H1 (cell line): ENCODE measurements at regions not wholly inside any gene's neighbourhood (a gene's known extent, or its start where the extent isn't known, plus 50 kb on each side); places are given as distances from the start of the nearest gene placed in this dataset.

Source experiments
- CTCF ChIA-PET: fragments of 300-600 bp; sonication (Branson Sonifier 250); formaldehyde crosslinking; loops from one replicate; lab custom pipeline; 2021; ENCODE audit not compliant: partially characterized antibody; lab: Charles Lee
- POLR2A ChIA-PET: fragments of 300-600 bp; sonication (Branson Sonifier 250); formaldehyde crosslinking; loops from one replicate; lab custom pipeline; 2021; ENCODE audit warnings: inconsistent platforms; ENCODE audit not compliant: partially characterized antibody; lab: Charles Lee
- DNase-seq, 2 experiments: peaks; one replicate each; pipeline versions ENCODE4 v3.0.0 to v3.0.0-alpha.2; 2010 to 2022; ENCODE audit warnings: low spot score in 2 of 2, low read depth in 1 of 2, mixed read lengths in 1 of 2
- FAIRE-seq: peaks from 2 replicates; lab custom pipeline; 2011; peaks lifted over from hg19 to GRCh38; lab: Jason Lieb, UNC
- H2AFZ ChIP-seq: 2 replicates; pipeline ENCODE4 v1.8.1; 2012; ENCODE audit warnings: low read length, inconsistent platforms
- H2AK5ac ChIP-seq: 2 replicates; pipeline ENCODE4 v1.6.1; 2013; ENCODE audit warnings: low read depth, low read length
- H2BK120ac ChIP-seq: replicated peaks from 2 replicates; pipeline ENCODE3; 2013; ENCODE audit warnings: low read depth, low read length, inconsistent platforms
- H2BK12ac ChIP-seq: 2 replicates; pipeline ENCODE4 v1.6.1; 2013; ENCODE audit warnings: low read depth, low read length
- H2BK15ac ChIP-seq: 2 replicates; pipeline ENCODE4 v1.6.1; 2013; ENCODE audit warnings: low read length
- H2BK20ac ChIP-seq: 2 replicates; pipeline ENCODE4 v1.6.1; 2013; ENCODE audit warnings: low read length
- H2BK5ac ChIP-seq: 2 replicates; pipeline ENCODE4 v1.6.1; 2013; ENCODE audit warnings: low read depth, low read length
- H3K14ac ChIP-seq: 2 replicates; pipeline ENCODE4 v1.6.1; 2013; ENCODE audit warnings: inconsistent platforms; ENCODE audit not compliant: insufficient read length
- H3K18ac ChIP-seq: 2 replicates; pipeline ENCODE4 v1.6.1; 2013; ENCODE audit warnings: low read length; ENCODE audit errors: extremely low read depth
- H3K23ac ChIP-seq: 2 replicates; pipeline ENCODE4 v1.6.1; 2013; ENCODE audit warnings: inconsistent platforms; ENCODE audit not compliant: insufficient read length
- H3K23me2 ChIP-seq: 2 replicates; pipeline ENCODE4 v1.6.1; 2013; ENCODE audit warnings: low read depth, low read length
- H3K27ac ChIP-seq: 2 replicates; pipeline ENCODE4 v1.6.1; 2011; ENCODE audit warnings: low read depth, low read length, inconsistent platforms
- H3K27me3 ChIP-seq, 4 experiments: replicated peaks in 1 of 4; 1 replicate in 1 of 4; 2 replicates in 3 of 4; pipeline versions ENCODE4 v1.6.1 to v1.8.1; 2011 to 2013; ENCODE audit warnings: low read length in 3 of 4, mild to moderate bottlenecking in 3 of 4, inconsistent platforms in 2 of 4, mixed read lengths in 2 of 4, moderate library complexity in 1 of 4; ENCODE audit not compliant: control insufficient read depth in 3 of 4, insufficient read depth in 3 of 4; ENCODE audit errors: extremely low read depth in 1 of 4
- H3K36me3 ChIP-seq, 4 experiments: 2 replicates each; pipeline versions ENCODE4 v1.6.1 to v1.8.1; 2011 to 2013; ENCODE audit warnings: mild to moderate bottlenecking in 4 of 4, low read length in 3 of 4, moderate library complexity in 2 of 4, control low read depth in 1 of 4, inconsistent platforms in 1 of 4; ENCODE audit not compliant: insufficient read depth in 4 of 4, control insufficient read depth in 2 of 4
- H3K4ac ChIP-seq: replicated peaks from 2 replicates; pipeline ENCODE3; 2013; ENCODE audit warnings: low read length, low read depth, mixed read lengths, inconsistent platforms; ENCODE audit not compliant: insufficient read length
- H3K4me1 ChIP-seq, 4 experiments: replicated peaks in 1 of 4; 1 replicate in 1 of 4; 2 replicates in 3 of 4; pipeline versions ENCODE4 v1.6.1 to v1.8.1; 2011 to 2013; ENCODE audit warnings: low read length in 3 of 4, inconsistent platforms in 2 of 4, mixed read lengths in 1 of 4; ENCODE audit not compliant: insufficient read depth in 4 of 4, control insufficient read depth in 3 of 4
- H3K4me2 ChIP-seq, 2 experiments: 2 replicates each; pipeline versions ENCODE4 v1.6.1 to v1.8.1; 2011 to 2013; ENCODE audit warnings: low read depth in 2 of 2, low read length in 2 of 2, control low read depth in 1 of 2, inconsistent platforms in 1 of 2, mild to moderate bottlenecking in 1 of 2; ENCODE audit not compliant: insufficient read depth in 1 of 2
- H3K4me3 ChIP-seq, 4 experiments: fragments of 200-600, 300-600 bp in 1 of 4; sonication (generic), shearing (Covaris generic), sonication (Bioruptor Twin) in 1 of 4; 2 replicates each; pipeline versions ENCODE4 v1.5.1 to v1.8.1; 2011 to 2016; ENCODE audit warnings: low read length in 4 of 4, low read depth in 3 of 4, control low read depth in 2 of 4, inconsistent platforms in 2 of 4, mild to moderate bottlenecking in 2 of 4, mixed read lengths in 1 of 4, moderate library complexity in 1 of 4; ENCODE audit not compliant: insufficient read depth in 2 of 4; ENCODE audit errors: extremely low read depth in 1 of 4
- H3K56ac ChIP-seq: replicated peaks from 2 replicates; pipeline ENCODE3; 2013; ENCODE audit warnings: low read depth, mild to moderate bottlenecking, mixed read lengths, low read length, inconsistent platforms; ENCODE audit not compliant: insufficient read length
- H3K79me1 ChIP-seq: 2 replicates; pipeline ENCODE4 v1.6.1; 2013; ENCODE audit warnings: low read depth, low read length, control low read depth
- H3K79me2 ChIP-seq, 2 experiments: 2 replicates each; pipeline versions ENCODE4 v1.6.1 to v1.8.1; 2012 to 2013; ENCODE audit warnings: low read length in 2 of 2, mild to moderate bottlenecking in 2 of 2, inconsistent platforms in 1 of 2; ENCODE audit not compliant: insufficient read depth in 2 of 2, control insufficient read depth in 1 of 2
- H3K9ac ChIP-seq, 4 experiments: replicated peaks in 1 of 4; 1 replicate in 1 of 4; 2 replicates in 3 of 4; pipeline versions ENCODE4 v1.6.1 to v1.8.1; 2011 to 2013; ENCODE audit warnings: low read depth in 3 of 4, low read length in 3 of 4, control low read depth in 2 of 4, mild to moderate bottlenecking in 2 of 4, moderate library complexity in 2 of 4, inconsistent platforms in 1 of 4; ENCODE audit errors: extremely low read depth in 1 of 4
- H3K9me3 ChIP-seq, 2 experiments: 2 replicates each; pipeline versions ENCODE4 v1.6.1 to v1.8.1; 2012 to 2013; ENCODE audit warnings: mild to moderate bottlenecking in 2 of 2, moderate library complexity in 2 of 2, control low read depth in 1 of 2, inconsistent platforms in 1 of 2, low read depth in 1 of 2, low read length in 1 of 2, mixed read lengths in 1 of 2; ENCODE audit not compliant: insufficient read depth in 2 of 2
- H4K20me1 ChIP-seq, 2 experiments: replicated peaks in 1 of 2; 2 replicates each; pipeline versions ENCODE3 to v1.8.1; 2011 to 2013; ENCODE audit warnings: inconsistent platforms in 2 of 2, low read length in 2 of 2, mild to moderate bottlenecking in 1 of 2; ENCODE audit not compliant: insufficient read depth in 2 of 2, control insufficient read depth in 1 of 2
- H4K5ac ChIP-seq: 2 replicates; pipeline ENCODE4 v1.6.1; 2013; ENCODE audit warnings: low read length, low read depth, mixed read lengths, inconsistent platforms; ENCODE audit not compliant: insufficient read length
- H4K8ac ChIP-seq: 2 replicates; pipeline ENCODE4 v1.8.0; 2013; ENCODE audit warnings: mild to moderate bottlenecking, moderate library complexity, low read length, inconsistent platforms; ENCODE audit not compliant: insufficient read depth; ENCODE audit errors: extremely low read depth
- H4K91ac ChIP-seq: replicated peaks from 2 replicates; pipeline ENCODE3; 2013; ENCODE audit warnings: low read length, mixed read lengths, inconsistent platforms; ENCODE audit not compliant: insufficient read length
- ASH2L ChIP-seq: fragments of 200-600, 300-600 bp; sonication (generic); IDR thresholded peaks from one replicate; pipeline ENCODE4 v1.7.1; 2017; ENCODE audit warnings: low read length
- CHD1 ChIP-seq: IDR thresholded peaks from 2 replicates; pipeline ENCODE4 v1.6.1; 2012; ENCODE audit warnings: low read depth, low read length, improper control_type of control experiment
- CHD2 ChIP-seq: IDR thresholded peaks from 2 replicates; pipeline ENCODE4 v1.6.1; 2012; ENCODE audit warnings: low read length, improper control_type of control experiment
- EGR1 ChIP-seq: IDR thresholded peaks from 2 replicates; pipeline ENCODE4 v1.6.1; 2011; ENCODE audit warnings: low read depth, low read length, borderline replicate concordance
- JUND ChIP-seq: IDR thresholded peaks from 2 replicates; pipeline ENCODE4 v1.6.1; 2011; ENCODE audit warnings: mild to moderate bottlenecking, improper control_type of control experiment, low read length
- KDM4A ChIP-seq: IDR thresholded peaks from one replicate; pipeline ENCODE4 v1.7.1; 2012; ENCODE audit warnings: low read depth, mild to moderate bottlenecking, moderate library complexity, low read length, inconsistent platforms; ENCODE audit not compliant: severe bottlenecking
- KDM5A ChIP-seq: fragments of 200-600 bp; IDR thresholded peaks from 2 replicates; pipeline ENCODE4 v1.7.1; 2012; ENCODE audit warnings: mild to moderate bottlenecking, low read length, inconsistent platforms, mixed read lengths
- MAFK ChIP-seq: IDR thresholded peaks from 2 replicates; pipeline ENCODE4 v1.6.1; 2012; ENCODE audit warnings: low read depth, mild to moderate bottlenecking, improper control_type of control experiment, low read length
- NRF1 ChIP-seq: IDR thresholded peaks from 2 replicates; pipeline ENCODE4 v1.6.1; 2011; ENCODE audit warnings: mild to moderate bottlenecking, low read depth, low read length, improper control_type of control experiment
- POLR2A ChIP-seq, 2 experiments: IDR thresholded peaks; 1 replicate in 1 of 2; 2 replicates in 1 of 2; pipeline ENCODE4 v1.6.1; 2011; ENCODE audit warnings: low read depth in 2 of 2, low read length in 2 of 2, mild to moderate bottlenecking in 2 of 2; ENCODE audit errors: control extremely low read depth in 1 of 2
- SP1 ChIP-seq: IDR thresholded peaks from 2 replicates; pipeline ENCODE4 v1.6.1; 2011; ENCODE audit warnings: low read depth, low read length
- TAF1 ChIP-seq: IDR thresholded peaks from 2 replicates; pipeline ENCODE4 v1.6.1; 2011; ENCODE audit warnings: mild to moderate bottlenecking, low read depth, low read length
- WGBS, 2 experiments: shearing (Covaris generic) in 1 of 2; methylation state at CpG; one replicate each; pipeline versions ENCODE4 v1.1.6 to v1.1.7; 2013 to 2015; ENCODE audit warnings: low lambda C conversion rate in 2 of 2, mixed read lengths in 2 of 2, inconsistent platforms in 1 of 2, low coverage in 1 of 2, missing lambda C conversion rate in 1 of 2; ENCODE audit not compliant: insufficient replicate concordance in 2 of 2, insufficient coverage in 1 of 2, insufficient read length in 1 of 2; ENCODE audit errors: extremely low coverage in 1 of 2, missing lambda C conversion rate in 1 of 2; 5-methylcytosine and 5-hydroxymethylcytosine counted together
- TF ChIP-seq, protein P1 (sequence below), 3 experiments: IDR thresholded peaks; 1 replicate in 2 of 3; 2 replicates in 1 of 3; pipeline versions ENCODE4 v1.5.1 to v1.6.1; 2011; ENCODE audit warnings: low read length in 3 of 3, mild to moderate bottlenecking in 3 of 3, inconsistent platforms in 2 of 3, low read depth in 1 of 3, moderate library complexity in 1 of 3; ENCODE audit not compliant: insufficient read depth in 1 of 3; ENCODE audit errors: control extremely low read depth in 1 of 3
- TF ChIP-seq, protein P2 (sequence below): IDR thresholded peaks from 2 replicates; pipeline ENCODE4 v1.6.1; 2012; ENCODE audit warnings: inconsistent platforms

DNA sequence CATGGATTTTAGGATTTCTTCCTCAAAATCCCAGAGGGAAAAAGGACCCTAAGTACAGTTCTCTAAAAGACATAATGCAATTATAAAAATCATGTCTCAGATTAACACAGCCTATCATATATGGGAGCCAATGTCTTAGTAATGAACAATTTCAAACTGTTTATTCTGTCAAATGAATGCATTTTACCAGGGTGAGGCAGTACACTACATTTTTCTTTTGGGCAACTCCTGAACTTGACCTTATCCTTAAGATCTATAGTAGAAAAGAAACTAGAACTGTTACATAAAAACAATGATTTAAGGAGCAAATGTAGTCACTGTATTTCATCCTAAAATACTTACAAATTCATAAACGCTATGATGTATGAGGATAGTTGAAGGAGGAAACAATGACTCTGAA lies 226.3 kb upstream of the B3GALT2 start:
- H3K14ac ChIP-seq, result no peak overlapping the region
- no peak for FAIRE-seq
- 95% methylated on average over 1 of the region's 1 CpG; no CpG with 5 or more reads in 1 of the 2 experiments for WGBS, 2 experiments
- H3K18ac ChIP-seq, result no peak overlapping the region
- H3K4me2 ChIP-seq, result no peak overlapping the region
- H2AK5ac ChIP-seq, result no peak overlapping the region
- no peak overlapping the region for H3K56ac ChIP-seq
- no peak overlapping the region for H4K8ac ChIP-seq
- no peak overlapping the region for H4K91ac ChIP-seq
- no peaks in the 10 kb centered on the region for H3K79me2 ChIP-seq
- H2BK15ac ChIP-seq, result no peak overlapping the region
- no peaks in the 10 kb centered on the region for H3K79me1 ChIP-seq
- no peak overlapping the region for H2BK12ac ChIP-seq
- peaks cover 0 to 3% (median 0%) of the 10 kb centered on the region in 4 experiments; a peak in 2 of 7 replicates for H3K4me1 ChIP-seq
- H2BK120ac ChIP-seq, result no peak overlapping the region
- H3K23me2 ChIP-seq, result no peaks in the 10 kb centered on the region
- H4K20me1 ChIP-seq, result no peaks in the 10 kb centered on the region
- no peak for DNase-seq
- ChIA-PET POLR2A (no interaction called here), CTCF (no interaction called here)
- H3K4me3 ChIP-seq, result no peak overlapping the region
- H3K36me3 ChIP-seq, result no peaks in the 10 kb centered on the region
- no peak overlapping the region for H3K23ac ChIP-seq
- no peak overlapping the region for H2BK20ac ChIP-seq
- no peak overlapping the region for H4K5ac ChIP-seq
- H3K9ac ChIP-seq, result no peak overlapping the region
- no peaks in the 10 kb centered on the region for H3K9me3 ChIP-seq
- no peak overlapping the region for H3K27ac ChIP-seq
- no peaks in the 10 kb centered on the region for H3K27me3 ChIP-seq
- H2BK5ac ChIP-seq, result no peak overlapping the region
- H2AFZ ChIP-seq, result no peak overlapping the region
- H3K4ac ChIP-seq, result no peak overlapping the region
- no peak for TF ChIP-seq EGR1
- TF ChIP-seq KDM5A, result no peak
- no peak for TF ChIP-seq TAF1
- no peak for TF ChIP-seq SP1
- TF ChIP-seq, protein P1, sequence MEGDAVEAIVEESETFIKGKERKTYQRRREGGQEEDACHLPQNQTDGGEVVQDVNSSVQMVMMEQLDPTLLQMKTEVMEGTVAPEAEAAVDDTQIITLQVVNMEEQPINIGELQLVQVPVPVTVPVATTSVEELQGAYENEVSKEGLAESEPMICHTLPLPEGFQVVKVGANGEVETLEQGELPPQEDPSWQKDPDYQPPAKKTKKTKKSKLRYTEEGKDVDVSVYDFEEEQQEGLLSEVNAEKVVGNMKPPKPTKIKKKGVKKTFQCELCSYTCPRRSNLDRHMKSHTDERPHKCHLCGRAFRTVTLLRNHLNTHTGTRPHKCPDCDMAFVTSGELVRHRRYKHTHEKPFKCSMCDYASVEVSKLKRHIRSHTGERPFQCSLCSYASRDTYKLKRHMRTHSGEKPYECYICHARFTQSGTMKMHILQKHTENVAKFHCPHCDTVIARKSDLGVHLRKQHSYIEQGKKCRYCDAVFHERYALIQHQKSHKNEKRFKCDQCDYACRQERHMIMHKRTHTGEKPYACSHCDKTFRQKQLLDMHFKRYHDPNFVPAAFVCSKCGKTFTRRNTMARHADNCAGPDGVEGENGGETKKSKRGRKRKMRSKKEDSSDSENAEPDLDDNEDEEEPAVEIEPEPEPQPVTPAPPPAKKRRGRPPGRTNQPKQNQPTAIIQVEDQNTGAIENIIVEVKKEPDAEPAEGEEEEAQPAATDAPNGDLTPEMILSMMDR (IDR thresholded peaks at IDR 0.05; ENCODE audit: control extremely low read depth in 1 of 3, insufficient read depth in 1 of 3, low read depth in 1 of 3, low read length in 3 of 3), result no peak
- no peak for TF ChIP-seq CHD1
- no peak for TF ChIP-seq ASH2L
- TF ChIP-seq, protein P2, sequence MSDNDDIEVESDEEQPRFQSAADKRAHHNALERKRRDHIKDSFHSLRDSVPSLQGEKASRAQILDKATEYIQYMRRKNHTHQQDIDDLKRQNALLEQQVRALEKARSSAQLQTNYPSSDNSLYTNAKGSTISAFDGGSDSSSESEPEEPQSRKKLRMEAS, result no peak
- no peak for TF ChIP-seq CHD2
- no peak for TF ChIP-seq KDM4A
- no peak for TF ChIP-seq JUND
- TF ChIP-seq MAFK, result no peak
- TF ChIP-seq NRF1, result no peak
- no peak for TF ChIP-seq POLR2A (IDR thresholded peaks at IDR 0.05; ENCODE audit: control extremely low read depth in 1 of 2, low read depth in 2 of 2, low read length in 2 of 2)
